PC-3 (cell line): ENCODE measurements at regions not wholly inside any gene's neighbourhood (a gene's known extent, or its start where the extent isn't known, plus 50 kb on each side); places are given as distances from the start of the nearest gene placed in this dataset.

Source experiments
- CTCF ChIP-seq: fragments of 300-600 bp; sonication (generic); conservative IDR thresholded peaks from 2 replicates; pipeline ENCODE4 v1.5.1; 2017; ENCODE audit warnings: antibody characterized with exemption, low read depth, mild to moderate bottlenecking, low read length
- EZH2phosphoT487 ChIP-seq: fragments of 300-600 bp; sonication (generic); IDR thresholded peaks from 2 replicates; pipeline ENCODE4 v1.6.1; 2018; ENCODE audit warnings: mild to moderate bottlenecking, antibody characterized with exemption, low read length, borderline replicate concordance

- TF ChIP-seq CTCF: no peak
- no peak for TF ChIP-seq EZH2phosphoT487
Measured at GRCh38 chr1:199448646-199449045, 578.9 kb upstream of the NR5A2 start.
